Stomach (tissue), 4 donors: ENCODE measurements at regions not wholly inside any gene's neighbourhood (a gene's known extent, or its start where the extent isn't known, plus 50 kb on each side); places are given as distances from the start of the nearest gene placed in this dataset.

ENCODE experiments used
- CTCF ChIP-seq, 7 experiments: fragments of 450-650 bp in 4 of 7; fragments of 200-600 bp in 3 of 7; sonication (generic) in 3 of 7; IDR thresholded peaks; one replicate each; pipeline ENCODE4 v1.5.1; 2016 to 2019; ENCODE audit warnings: antibody characterized with exemption in 7 of 7, control low read depth in 2 of 7, mild to moderate bottlenecking in 1 of 7
- EP300 ChIP-seq: sonication (generic); formaldehyde crosslinking; IDR thresholded peaks from one replicate; pipeline ENCODE4 v1.6.1; 2017; ENCODE audit warnings: antibody characterized with exemption
- POLR2A ChIP-seq, 4 donors: fragments of 450-650 bp; IDR thresholded peaks; one replicate each; pipeline ENCODE4 v1.6.1; 2016; ENCODE audit warnings: antibody characterized with exemption in 4 of 4, control low read depth in 2 of 4, mild to moderate bottlenecking in 1 of 4, moderate library complexity in 1 of 4
- POLR2AphosphoS5 ChIP-seq, 3 donors: sonication (generic); formaldehyde crosslinking; IDR thresholded peaks; one replicate each; pipeline ENCODE4 v1.6.1; 2016; ENCODE audit warnings: antibody characterized with exemption in 3 of 3

DNA sequence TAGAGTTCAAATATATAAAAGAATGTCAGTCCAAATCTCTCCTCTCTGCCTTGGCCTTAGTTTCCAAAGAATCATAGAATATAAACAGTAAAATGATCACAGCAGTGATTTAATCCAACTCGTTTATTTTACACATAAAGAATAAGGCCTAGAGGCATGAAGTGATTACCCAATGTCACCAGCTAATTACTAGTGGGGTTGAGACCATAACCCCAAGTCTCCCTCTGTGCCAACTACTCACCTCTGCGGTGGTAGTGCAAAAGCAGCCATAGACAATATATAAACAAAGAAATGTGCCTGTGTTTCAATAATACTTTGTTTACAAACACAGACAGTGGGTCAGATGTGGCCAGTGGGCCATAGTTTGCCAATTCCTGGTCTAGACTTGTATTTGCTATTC, 96.6 kb upstream of the FAT3 start:
- no peak for TF ChIP-seq EP300
- TF ChIP-seq POLR2A (IDR thresholded peaks at IDR 0.05): no peak
- TF ChIP-seq CTCF (IDR thresholded peaks at IDR 0.05): no peak
- no peak for TF ChIP-seq POLR2AphosphoS5 (IDR thresholded peaks at IDR 0.05)
